HG03045 (cell line): ENCODE measurements at regions not wholly inside any gene's neighbourhood (a gene's known extent, or its start where the extent isn't known, plus 50 kb on each side); places are given as distances from the start of the nearest gene placed in this dataset.
"Not testable (repeated sequence)": the region's sequence is repeated elsewhere in the genome, so short reads cannot be mapped to it uniquely, and the experiment has no call there.

Experiments used
- ATAC-seq: cut with Tn5 transposase; IDR thresholded peaks from one replicate; pipeline ENCODE4 v1.9.1; 2021; ENCODE audit warnings: mild to moderate bottlenecking, moderate library complexity; ENCODE audit not compliant: unreplicated experiment

DNA sequence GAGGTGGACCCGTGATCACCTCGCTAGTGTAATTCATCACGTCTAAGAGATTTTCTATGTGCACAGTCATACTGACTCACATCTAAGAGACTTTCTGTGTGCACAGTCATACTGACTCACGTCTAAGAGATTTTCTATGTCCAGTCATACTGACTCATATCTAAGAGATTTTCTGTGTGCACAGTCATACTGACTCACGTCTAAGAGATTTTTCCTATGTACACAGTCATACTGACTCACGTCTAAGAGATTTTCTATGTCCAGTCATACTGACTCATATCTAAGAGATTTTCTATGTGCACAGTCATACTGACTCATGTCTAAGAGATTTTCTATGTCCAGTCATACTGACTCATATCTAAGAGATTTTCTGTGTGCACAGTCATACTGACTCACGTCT is 443.8 kb downstream of the BRD1 start:
- ATAC-seq = not testable (repeated sequence)

GRCh38 chr22:49382451-49382735 is 445.3 kb downstream of the BRD1 start:
- no peak for ATAC-seq

DNA sequence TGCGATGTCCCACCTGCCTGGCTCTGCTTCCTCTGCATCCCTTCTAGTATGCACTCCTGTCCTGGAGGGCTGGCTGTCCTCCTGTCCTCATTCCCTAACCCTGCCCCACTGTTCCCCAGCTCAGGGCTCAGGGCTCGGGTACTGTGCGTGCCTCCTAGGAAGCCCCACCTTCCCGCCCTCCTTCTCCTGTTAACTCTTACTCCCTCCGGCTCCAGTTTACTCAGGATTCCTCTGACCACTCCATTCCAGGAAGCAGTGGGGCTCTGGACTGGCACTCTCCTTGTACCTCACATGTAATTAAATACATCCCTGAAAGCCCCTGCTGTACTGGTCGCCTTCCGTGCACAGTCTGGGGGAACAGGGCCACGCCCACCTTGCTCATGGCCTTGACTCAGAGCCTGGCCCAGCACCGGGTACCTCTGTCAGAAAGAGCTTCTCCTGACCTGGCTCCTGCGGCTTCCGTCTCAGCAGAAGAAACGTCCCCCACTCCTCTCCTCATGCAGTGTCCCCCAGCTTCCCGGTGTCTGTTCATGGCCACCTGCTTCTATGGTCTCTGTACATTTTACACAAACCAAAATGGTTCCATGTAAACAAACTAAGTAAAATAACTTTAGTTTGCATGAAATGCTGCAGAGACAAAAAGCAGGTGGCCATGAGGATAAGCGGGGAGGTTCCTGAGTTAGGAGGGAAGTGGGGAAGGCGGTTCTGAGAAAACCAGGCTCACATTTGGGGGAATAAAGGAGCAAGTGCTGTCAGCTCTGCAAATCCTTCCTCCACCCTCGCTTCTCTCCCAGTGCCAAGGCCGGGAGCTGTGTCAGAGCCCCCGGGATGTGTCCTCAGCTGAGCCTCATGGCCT is 445.9 kb downstream of the BRD1 start:
- no peak for ATAC-seq

- no peak for ATAC-seq
Observed at GRCh38 chr22:49380828-49381114, 446.9 kb downstream of the BRD1 start.

DNA sequence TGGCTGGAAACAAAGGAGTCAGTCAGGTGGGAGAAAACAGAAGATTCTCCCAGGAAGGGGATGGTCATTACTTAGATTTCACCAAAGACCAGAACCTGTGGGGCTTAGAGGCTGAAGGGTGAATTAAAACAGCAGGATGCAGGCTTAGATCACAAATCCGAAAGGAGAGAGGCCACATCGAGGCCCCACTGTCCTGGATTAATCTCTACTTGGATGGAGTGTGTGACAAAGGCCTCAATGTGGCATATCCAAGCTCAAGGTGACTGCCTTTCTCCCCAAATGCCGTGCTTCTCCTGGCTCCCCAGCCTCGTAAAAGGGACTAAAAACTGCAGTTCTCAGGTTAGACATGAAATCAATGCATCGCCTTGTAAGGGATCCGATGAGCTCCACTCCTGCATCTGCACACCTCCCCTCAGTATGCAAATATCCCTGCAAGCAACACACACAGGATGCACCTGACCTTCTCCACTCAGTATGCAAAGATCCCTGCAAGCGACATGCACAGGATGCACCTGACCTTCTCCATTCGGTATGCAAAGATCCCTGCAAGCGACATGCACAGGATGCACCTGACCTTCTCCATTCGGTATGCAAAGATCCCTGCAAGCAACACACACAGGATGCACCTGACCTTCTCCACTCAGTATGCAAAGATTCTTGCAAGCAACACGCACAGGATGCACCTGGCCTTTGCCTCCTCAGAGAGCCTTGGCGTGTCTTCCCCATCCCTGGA is 447.4 kb downstream of the BRD1 start:
- ATAC-seq = no peak

- no peak for ATAC-seq
Observed at GRCh38 chr22:49377306-49377705, 450.4 kb downstream of the BRD1 start.

- ATAC-seq = no peak
Observed at GRCh38 chr22:49373801-49374226, 453.9 kb downstream of the BRD1 start.

GRCh38 chr22:49373289-49373666 is 454.4 kb downstream of the BRD1 start:
- ATAC-seq = no peak

DNA sequence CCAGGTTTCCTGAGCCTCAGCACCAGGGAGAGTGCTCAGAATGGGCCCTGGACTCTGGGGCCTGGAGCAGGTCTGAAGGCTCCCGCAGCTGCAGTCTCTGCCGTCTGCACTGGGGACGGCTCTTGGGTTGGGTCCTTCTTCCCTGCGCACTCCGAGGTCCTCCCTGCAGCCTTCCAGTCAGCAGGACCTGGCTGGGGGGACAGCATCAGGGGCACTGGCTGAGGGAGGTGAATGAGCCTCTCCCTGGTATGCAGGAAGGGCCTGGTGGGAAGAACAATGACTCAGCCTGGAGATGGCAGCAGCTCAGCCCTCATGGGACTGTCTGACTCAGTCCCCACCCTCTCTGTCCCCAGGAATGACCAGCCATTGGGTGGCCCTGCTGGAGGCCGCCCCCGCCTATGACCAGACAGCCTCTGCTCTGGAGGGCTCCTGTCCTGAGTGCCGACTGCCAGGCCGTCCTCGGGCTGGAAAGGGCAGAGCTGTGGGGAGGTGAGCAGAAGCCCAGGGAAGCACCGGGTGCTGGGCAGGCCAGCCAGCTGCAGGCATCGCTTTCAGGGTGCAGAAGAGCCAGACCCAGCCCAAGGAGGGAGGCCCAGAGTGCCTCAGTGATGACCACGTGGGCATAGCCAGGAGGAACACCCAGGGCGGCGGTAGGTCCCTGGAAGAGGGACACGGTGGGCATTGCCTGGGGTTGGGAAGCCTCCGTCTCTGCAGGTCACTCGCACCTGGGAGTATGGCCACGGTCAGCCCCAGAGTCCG is 455.0 kb downstream of the BRD1 start:
- ATAC-seq = no peak

DNA sequence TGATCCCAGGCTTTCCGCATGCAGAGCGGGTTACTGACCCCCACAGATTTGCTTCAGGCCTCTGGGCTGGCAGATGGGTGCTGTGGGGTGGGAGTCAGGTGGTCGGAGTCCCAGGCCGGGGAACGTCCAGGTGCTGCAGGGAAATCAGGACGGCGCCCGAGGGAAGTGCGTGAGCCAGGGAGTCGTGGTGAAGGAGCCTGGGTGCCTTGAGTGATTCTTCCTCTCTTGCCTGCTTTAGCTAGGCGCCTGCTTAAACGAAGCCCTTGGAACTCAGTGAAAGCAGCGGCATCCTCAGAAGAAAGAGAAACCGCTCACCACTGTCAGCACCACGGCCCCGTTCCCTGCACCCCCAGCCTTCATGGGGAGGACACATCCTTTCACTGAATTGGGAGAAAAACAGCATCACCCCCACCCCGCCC is 455.6 kb downstream of the BRD1 start:
- no peak for ATAC-seq

- no peak for ATAC-seq
Observed at GRCh38 chr22:49371325-49372110, 456.2 kb downstream of the BRD1 start.

GRCh38 chr22:49370627-49371301 is 456.9 kb downstream of the BRD1 start:
- ATAC-seq = no peak

DNA sequence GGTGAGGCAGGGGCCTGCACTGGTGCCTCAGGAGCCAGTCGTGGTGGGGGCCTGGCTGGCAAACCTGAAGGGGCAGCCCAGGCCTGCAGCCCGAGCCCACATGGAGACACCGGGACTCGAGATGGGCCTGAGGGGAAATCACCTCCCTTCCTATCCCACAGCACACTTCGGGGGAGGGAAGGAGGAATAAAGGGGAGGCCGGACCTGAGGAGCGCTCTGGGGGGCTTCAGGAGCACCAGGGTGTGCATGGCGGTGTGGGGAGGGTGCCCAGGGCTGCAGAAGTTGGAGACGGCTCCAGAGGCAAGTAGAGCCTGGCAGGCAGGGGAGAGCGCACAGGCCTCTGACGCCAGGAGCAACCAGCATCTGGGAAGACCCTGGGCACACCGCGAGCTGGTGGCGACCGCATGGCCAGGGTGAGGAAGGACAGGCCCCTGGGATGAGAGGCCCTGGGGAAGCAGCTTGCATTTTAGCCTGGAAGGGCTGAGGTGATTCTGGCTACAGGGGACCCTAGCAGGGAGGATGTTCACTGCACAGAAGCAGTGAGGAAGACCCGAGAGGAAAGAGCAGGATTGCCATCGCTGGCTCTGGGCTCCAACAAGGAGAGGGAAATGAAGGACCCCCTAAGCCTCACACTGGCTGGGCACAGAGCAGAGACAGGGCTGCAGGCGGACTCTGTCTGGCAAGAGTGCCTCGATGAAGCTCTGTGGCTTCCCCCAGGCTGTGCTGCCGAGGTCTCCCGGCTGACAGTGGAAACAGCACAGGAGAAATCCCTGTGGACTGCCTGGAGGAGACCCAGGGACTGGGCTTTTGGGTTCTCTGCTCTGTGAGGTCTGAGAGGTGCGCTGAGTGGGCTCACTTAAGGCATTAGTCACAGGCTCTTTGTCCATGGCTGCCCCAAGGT is 457.7 kb downstream of the BRD1 start:
- no peak for ATAC-seq

DNA sequence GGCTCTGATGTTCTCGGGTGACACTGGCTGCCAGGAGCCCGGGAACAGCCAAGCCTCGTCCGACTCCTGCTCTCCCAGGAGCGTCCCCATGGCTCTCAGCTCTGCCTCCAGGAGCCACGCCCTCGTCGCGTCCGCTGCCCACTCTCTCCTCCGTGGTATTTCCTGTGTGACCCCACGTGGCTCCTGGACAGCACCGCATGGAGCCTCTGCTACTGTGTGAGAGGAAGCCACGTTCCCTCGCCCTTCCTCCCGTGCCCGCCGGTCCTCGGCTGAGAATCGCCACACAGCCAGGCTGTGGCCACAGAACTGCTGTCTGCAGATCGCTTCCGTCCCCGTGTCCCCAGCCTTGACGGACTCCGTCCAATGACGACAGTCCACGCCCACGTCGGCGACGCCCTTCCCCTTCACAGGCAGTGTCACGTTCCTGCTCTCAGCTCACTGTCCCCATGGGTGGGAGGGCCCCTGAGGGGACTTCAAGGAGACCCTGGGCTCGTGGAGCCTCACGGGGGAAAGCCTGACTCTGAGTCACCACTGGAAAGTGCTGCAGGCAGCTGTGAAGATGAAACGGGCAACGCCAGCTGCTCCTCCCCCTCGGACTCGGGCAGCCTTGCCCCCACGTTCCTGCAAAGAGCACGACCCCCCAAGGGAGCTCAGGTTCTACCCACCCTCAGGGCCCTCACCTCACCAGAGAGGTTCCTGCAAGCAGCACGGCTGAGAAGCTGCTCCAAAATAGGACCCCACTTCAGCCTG is 458.5 kb downstream of the BRD1 start:
- no peak for ATAC-seq

GRCh38 chr22:49368221-49368975 is 459.3 kb downstream of the BRD1 start:
- ATAC-seq = no peak

DNA sequence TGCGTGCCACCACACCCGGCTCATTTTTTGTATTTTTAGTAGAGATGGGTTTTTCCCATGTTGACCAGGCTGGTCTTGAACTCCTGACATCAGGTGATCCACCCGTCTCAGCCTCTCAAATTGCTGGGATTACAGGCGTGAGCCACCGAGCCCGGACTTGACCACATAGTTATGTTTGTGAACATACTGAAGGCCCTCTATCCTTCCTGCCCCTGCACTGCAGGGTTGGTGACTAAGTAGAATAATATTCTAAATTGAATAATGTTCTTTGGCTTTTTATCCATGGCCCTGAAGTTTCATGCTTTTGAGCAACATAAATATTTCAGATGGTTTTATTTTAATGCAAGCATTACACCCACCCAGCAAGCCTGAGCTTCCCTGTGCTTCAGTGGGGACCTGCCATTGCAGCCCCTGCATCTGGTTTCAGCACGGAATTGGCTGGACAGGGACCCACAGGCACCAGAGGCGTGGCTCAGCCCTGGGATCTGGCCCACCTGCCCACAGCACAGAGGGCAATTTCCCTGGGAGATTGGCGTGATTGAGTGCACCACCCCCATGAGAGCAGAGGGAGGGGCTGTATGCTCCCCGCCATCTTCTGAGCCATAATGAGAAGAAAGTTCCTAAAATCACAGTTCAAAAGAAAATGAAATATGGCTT is 460.5 kb downstream of the BRD1 start:
- ATAC-seq = no peak

GRCh38 chr22:49366437-49366836 is 461.2 kb downstream of the BRD1 start:
- ATAC-seq = no peak

- no peak for ATAC-seq
Observed at GRCh38 chr22:49365910-49366309, 461.8 kb downstream of the BRD1 start.
